Nephron (organoid): ENCODE measurements at regions not wholly inside any gene's neighbourhood (a gene's known extent, or its start where the extent isn't known, plus 50 kb on each side); places are given as distances from the start of the nearest gene placed in this dataset.

ENCODE experiments used
- H3K27ac Mint-ChIP-seq, 3 experiments: 2 replicates each; pipeline ENCODE4 v1.8.0; 2020; ENCODE audit warnings: mixed read lengths in 3 of 3, mild to moderate bottlenecking in 2 of 3, moderate library complexity in 1 of 3
- H3K27me3 Mint-ChIP-seq: 2 replicates; pipeline ENCODE4 v1.8.0; 2021; ENCODE audit warnings: low read depth, mild to moderate bottlenecking, moderate library complexity, mixed read lengths
- H3K36me3 Mint-ChIP-seq: 2 replicates; pipeline ENCODE4 v1.8.0; 2020; ENCODE audit warnings: low read depth, mixed read lengths
- H3K4me1 Mint-ChIP-seq: 2 replicates; pipeline ENCODE4 v1.8.0; 2020; ENCODE audit warnings: mixed read lengths
- H3K4me3 Mint-ChIP-seq, 3 experiments: 2 replicates each; pipeline ENCODE4 v1.8.0; 2020; ENCODE audit warnings: mild to moderate bottlenecking in 3 of 3, mixed read lengths in 3 of 3, moderate library complexity in 2 of 3
- H3K9me3 Mint-ChIP-seq: 2 replicates; pipeline ENCODE4 v1.8.0; 2020; ENCODE audit warnings: mixed read lengths
- TF ChIP-seq, protein P1 (sequence below), 3 experiments: fragments of 200-600 bp; sonication (generic); IDR thresholded peaks; one replicate each; pipeline ENCODE4 v1.5.0; 2021; ENCODE audit warnings: antibody characterized with exemption in 3 of 3; ENCODE audit not compliant: unreplicated experiment in 3 of 3

GRCh38 chr3:156772588-156773206 lies 53.5 kb upstream of the LEKR1 start:
- TF ChIP-seq, protein P1, sequence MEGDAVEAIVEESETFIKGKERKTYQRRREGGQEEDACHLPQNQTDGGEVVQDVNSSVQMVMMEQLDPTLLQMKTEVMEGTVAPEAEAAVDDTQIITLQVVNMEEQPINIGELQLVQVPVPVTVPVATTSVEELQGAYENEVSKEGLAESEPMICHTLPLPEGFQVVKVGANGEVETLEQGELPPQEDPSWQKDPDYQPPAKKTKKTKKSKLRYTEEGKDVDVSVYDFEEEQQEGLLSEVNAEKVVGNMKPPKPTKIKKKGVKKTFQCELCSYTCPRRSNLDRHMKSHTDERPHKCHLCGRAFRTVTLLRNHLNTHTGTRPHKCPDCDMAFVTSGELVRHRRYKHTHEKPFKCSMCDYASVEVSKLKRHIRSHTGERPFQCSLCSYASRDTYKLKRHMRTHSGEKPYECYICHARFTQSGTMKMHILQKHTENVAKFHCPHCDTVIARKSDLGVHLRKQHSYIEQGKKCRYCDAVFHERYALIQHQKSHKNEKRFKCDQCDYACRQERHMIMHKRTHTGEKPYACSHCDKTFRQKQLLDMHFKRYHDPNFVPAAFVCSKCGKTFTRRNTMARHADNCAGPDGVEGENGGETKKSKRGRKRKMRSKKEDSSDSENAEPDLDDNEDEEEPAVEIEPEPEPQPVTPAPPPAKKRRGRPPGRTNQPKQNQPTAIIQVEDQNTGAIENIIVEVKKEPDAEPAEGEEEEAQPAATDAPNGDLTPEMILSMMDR (IDR thresholded peaks at IDR 0.05; ENCODE audit: unreplicated experiment in 3 of 3): no peak
- Mint-ChIP-seq H3K4me3 (no peak overlapping the region), H3K36me3 (no peaks in the 10 kb centered on the region), H3K27ac (peak overlapping the region; percentile 49 to 88 (median 80)), H3K27me3 (no peaks in the 10 kb centered on the region), H3K4me1 (peaks cover 21% of the 10 kb centered on the region), H3K9me3 (no peaks in the 10 kb centered on the region)

DNA sequence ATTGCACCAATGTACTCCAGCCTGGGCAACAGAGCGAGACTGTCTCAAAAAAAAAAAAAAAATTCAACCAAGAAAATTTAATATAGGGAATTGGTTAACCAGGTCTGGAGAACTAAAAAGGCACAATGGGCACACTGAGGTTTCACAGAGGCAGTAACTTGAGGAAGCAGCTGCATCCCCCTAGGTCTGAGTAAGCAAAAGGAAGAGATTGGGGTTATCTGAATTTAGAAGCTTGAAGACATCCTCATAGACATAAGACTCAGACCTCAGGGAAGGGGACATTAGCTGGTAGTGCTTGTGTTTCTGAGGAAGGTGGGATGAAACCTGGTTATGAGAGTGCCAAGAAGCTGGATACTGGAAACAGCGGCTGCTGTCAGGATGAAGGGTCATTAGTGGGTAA lies 50.1 kb upstream of the LEKR1 start:
- Mint-ChIP-seq H3K36me3 (no peaks in the 10 kb centered on the region), H3K9me3 (no peaks in the 10 kb centered on the region)
- TF ChIP-seq, protein P1 (IDR thresholded peaks at IDR 0.05; ENCODE audit: unreplicated experiment in 3 of 3): no peak

More for the DNA sequence above, 50.1 kb upstream of the LEKR1 start:
- Mint-ChIP-seq H3K4me3 (no peak overlapping the region), H3K4me1 (peaks cover 27% of the 10 kb centered on the region), H3K27ac (peak overlapping the region in 1 of 3 experiments; percentile 16), H3K27me3 (no peaks in the 10 kb centered on the region)
